ENCODE measurements at regions not wholly inside any gene's neighbourhood (a gene's known extent, or its start where the extent isn't known, plus 50 kb on each side); places are given as distances from the start of the nearest gene placed in this dataset.

DNA sequence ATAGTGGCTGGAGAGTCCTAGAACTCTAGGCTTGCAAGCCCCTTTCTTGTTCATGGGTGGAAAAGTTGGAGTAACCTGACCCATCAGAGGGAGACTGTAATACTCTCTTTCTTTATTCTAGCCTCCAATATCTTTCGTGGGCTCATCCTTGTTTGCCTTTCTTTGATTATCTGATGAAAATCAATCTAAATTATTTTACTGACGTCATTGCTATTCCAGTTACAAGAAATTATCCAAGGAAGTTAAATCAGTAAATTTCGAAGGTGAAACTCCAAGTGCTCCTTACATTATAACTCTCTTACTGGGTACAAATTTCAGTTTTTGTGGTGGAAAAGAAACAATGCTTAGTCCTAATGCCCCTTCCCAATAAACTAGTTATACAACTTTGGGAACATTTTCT is 412.9 kb downstream of the IDS start:
- TF ChIP-seq, protein P1, sequence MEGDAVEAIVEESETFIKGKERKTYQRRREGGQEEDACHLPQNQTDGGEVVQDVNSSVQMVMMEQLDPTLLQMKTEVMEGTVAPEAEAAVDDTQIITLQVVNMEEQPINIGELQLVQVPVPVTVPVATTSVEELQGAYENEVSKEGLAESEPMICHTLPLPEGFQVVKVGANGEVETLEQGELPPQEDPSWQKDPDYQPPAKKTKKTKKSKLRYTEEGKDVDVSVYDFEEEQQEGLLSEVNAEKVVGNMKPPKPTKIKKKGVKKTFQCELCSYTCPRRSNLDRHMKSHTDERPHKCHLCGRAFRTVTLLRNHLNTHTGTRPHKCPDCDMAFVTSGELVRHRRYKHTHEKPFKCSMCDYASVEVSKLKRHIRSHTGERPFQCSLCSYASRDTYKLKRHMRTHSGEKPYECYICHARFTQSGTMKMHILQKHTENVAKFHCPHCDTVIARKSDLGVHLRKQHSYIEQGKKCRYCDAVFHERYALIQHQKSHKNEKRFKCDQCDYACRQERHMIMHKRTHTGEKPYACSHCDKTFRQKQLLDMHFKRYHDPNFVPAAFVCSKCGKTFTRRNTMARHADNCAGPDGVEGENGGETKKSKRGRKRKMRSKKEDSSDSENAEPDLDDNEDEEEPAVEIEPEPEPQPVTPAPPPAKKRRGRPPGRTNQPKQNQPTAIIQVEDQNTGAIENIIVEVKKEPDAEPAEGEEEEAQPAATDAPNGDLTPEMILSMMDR (IDR thresholded peaks at IDR 0.05): no peak
- no peak for TF ChIP-seq ZFX (IDR thresholded peaks at IDR 0.05; ENCODE audit: borderline replicate concordance)

Data from 22Rv1 (cell line).